ENCODE measurements at regions not wholly inside any gene's neighbourhood (a gene's known extent, or its start where the extent isn't known, plus 50 kb on each side); places are given as distances from the start of the nearest gene placed in this dataset.

GRCh38 chr2:48085888-48086287, 179.6 kb upstream of the FBXO11 start:
- TF ChIP-seq CTCF (conservative IDR thresholded peaks at IDR 0.05 in 1 of 2, IDR thresholded peaks at IDR 0.05 in 1 of 2; ENCODE audit: low read depth in 1 of 2, low read length in 2 of 2) (no peak), EZH2 (IDR thresholded peaks at IDR 0.05; ENCODE audit: low read length, missing control alignments) (no peak)
